ENCODE measurements at regions not wholly inside any gene's neighbourhood (a gene's known extent, or its start where the extent isn't known, plus 50 kb on each side); places are given as distances from the start of the nearest gene placed in this dataset.

DNA sequence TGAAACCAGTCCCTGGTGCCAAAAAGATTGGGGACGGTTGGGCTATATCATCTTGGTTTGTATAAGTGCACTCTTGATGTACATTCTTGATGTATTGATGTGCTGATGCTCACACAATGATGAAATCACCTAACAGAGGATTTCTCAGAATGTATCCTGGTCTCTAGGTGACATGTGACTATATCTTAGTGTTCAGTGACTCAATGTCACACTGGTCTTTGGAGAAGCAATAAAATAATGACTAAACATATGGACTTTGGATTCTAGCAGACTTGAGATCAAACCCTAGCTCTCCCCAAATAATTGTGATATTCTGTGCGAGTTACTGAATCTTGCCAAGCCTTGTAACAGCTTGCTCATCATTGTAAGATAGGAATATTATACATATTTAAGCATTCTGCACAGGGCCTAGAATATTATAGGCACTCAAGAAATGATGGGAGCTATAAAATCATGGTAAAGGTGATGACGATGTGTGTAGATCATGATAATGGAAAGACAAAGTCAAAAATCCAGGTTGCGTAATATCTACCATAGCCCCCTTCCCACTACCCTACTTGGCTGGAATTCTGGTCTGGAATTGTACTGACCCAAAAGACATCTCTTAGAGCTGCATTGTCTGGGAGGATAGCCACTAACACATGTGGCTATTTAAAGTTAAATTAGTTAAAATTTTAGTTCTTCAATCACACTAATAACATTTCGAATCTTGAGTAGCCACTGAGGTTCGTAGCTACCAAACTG is 117.6 kb upstream of the PWP1 start:
- Histone ChIP-seq H3K36me3 (no peaks in the 10 kb centered on the region), H3K27ac (no peak overlapping the region), H3K27me3 (no peaks in the 10 kb centered on the region), H3K4me3 (no peak overlapping the region), H3K9me3 (no peaks in the 10 kb centered on the region), H3K4me1 (no peaks in the 10 kb centered on the region)
- TF ChIP-seq, protein P1, sequence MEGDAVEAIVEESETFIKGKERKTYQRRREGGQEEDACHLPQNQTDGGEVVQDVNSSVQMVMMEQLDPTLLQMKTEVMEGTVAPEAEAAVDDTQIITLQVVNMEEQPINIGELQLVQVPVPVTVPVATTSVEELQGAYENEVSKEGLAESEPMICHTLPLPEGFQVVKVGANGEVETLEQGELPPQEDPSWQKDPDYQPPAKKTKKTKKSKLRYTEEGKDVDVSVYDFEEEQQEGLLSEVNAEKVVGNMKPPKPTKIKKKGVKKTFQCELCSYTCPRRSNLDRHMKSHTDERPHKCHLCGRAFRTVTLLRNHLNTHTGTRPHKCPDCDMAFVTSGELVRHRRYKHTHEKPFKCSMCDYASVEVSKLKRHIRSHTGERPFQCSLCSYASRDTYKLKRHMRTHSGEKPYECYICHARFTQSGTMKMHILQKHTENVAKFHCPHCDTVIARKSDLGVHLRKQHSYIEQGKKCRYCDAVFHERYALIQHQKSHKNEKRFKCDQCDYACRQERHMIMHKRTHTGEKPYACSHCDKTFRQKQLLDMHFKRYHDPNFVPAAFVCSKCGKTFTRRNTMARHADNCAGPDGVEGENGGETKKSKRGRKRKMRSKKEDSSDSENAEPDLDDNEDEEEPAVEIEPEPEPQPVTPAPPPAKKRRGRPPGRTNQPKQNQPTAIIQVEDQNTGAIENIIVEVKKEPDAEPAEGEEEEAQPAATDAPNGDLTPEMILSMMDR (IDR thresholded peaks at IDR 0.05), result no peak
- intact Hi-C loops (cut with DNase I), result no loop called here
- ATAC-seq, result no peak
- no peak for DNase-seq

DNA sequence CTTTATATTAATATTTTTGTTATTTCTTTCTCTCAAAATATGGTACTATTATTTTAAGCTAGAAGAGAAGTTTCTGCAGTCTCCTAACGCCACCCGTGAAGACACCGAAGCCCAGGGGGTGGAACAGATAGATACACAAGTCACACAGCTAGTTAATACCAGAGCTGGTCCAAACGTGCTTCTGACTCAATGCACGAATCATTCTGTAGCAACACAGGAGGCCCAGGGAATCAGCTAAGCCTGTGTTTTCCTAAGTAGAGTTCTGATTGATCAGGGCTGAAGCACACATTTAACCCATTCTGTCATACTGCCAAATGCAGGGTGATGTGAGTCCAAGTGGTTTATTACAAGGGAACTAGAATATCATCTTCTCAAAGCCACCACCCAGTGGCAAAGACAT is 116.9 kb upstream of the PWP1 start:
- ATAC-seq (no peak), DNase-seq (no peak)
- intact Hi-C loops (cut with DNase I), result no loop called here
- H3K4me3 ChIP-seq, result no peak overlapping the region
- H3K27ac ChIP-seq, result no peak overlapping the region
- no peaks in the 10 kb centered on the region for H3K27me3 ChIP-seq
- TF ChIP-seq, protein P1 (IDR thresholded peaks at IDR 0.05), result no peak
- H3K36me3 ChIP-seq, result no peaks in the 10 kb centered on the region
- H3K4me1 ChIP-seq, result no peaks in the 10 kb centered on the region
- H3K9me3 ChIP-seq, result no peaks in the 10 kb centered on the region

- Histone ChIP-seq H3K4me3 (no peak overlapping the region), H3K27ac (no peak overlapping the region), H3K36me3 (no peaks in the 10 kb centered on the region), H3K9me3 (no peaks in the 10 kb centered on the region), H3K4me1 (no peaks in the 10 kb centered on the region), H3K27me3 (no peaks in the 10 kb centered on the region)
- TF ChIP-seq, protein P1 (IDR thresholded peaks at IDR 0.05), result no peak
- intact Hi-C loops (cut with DNase I), result no loop called here
- no peak for ATAC-seq
- DNase-seq, result no peak
Observed at GRCh38 chr12:107570721-107571120, 114.9 kb upstream of the PWP1 start.

GRCh38 chr12:107571492-107571891 is 114.1 kb upstream of the PWP1 start:
- Histone ChIP-seq H3K4me1 (no peaks in the 10 kb centered on the region), H3K36me3 (no peaks in the 10 kb centered on the region), H3K27me3 (no peaks in the 10 kb centered on the region), H3K27ac (no peak overlapping the region), H3K9me3 (no peaks in the 10 kb centered on the region), H3K4me3 (no peak overlapping the region)
- no peak for ATAC-seq
- TF ChIP-seq, protein P1 (IDR thresholded peaks at IDR 0.05), result no peak
- no peak for DNase-seq
- intact Hi-C loops (cut with DNase I), result no loop called here

GRCh38 chr12:107574691-107575090 is 110.9 kb upstream of the PWP1 start:
- ATAC-seq (no peak), DNase-seq (no peak)
- intact Hi-C loops (cut with DNase I), result no loop called here
- TF ChIP-seq, protein P1 (IDR thresholded peaks at IDR 0.05), result no peak
- Histone ChIP-seq H3K9me3 (no peaks in the 10 kb centered on the region), H3K4me3 (no peak overlapping the region), H3K36me3 (no peaks in the 10 kb centered on the region), H3K27me3 (no peaks in the 10 kb centered on the region), H3K4me1 (no peaks in the 10 kb centered on the region), H3K27ac (no peak overlapping the region)

Measured in left lung (tissue), 4 donors.